HuH-7.5 (cell line): ENCODE measurements at regions not wholly inside any gene's neighbourhood (a gene's known extent, or its start where the extent isn't known, plus 50 kb on each side); places are given as distances from the start of the nearest gene placed in this dataset.
"Not testable (repeated sequence)": the region's sequence is repeated elsewhere in the genome, so short reads cannot be mapped to it uniquely, and the experiment has no call there.

Experiments used
- DNase-seq: peaks from one replicate; pipeline ENCODE4 v3.0.0; 2011; ENCODE audit warnings: low spot score

- no peak for DNase-seq
These were observed 603.8 kb downstream of the CDH8 start for GRCh38 chr16:61432421-61432820.

GRCh38 chr16:61421111-61421510 is 615.1 kb downstream of the CDH8 start:
- DNase-seq: no peak

- DNase-seq: no peak
These were observed 616.4 kb downstream of the CDH8 start for GRCh38 chr16:61419791-61420190.

GRCh38 chr16:61418802-61419201 is 617.4 kb downstream of the CDH8 start:
- DNase-seq: not testable (repeated sequence)

DNA sequence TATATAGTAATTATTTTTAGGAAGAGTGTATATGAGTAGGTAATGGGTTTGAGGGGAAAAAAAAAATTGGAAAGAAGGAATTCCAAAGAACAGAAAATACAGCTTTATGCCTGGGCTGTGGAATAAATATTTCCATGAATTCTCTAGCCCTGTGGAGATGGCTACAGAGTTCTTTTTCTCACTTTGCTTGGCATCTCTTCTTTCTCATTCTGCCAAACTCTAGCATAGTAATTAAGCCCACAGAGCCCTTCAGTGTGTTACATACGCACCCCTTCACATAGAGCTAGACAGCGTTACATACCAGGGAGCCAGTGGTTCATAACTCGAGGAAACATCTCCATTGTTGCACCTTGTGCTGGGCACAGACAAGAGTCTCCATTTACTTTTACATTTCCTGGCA is 621.1 kb downstream of the CDH8 start:
- DNase-seq: no peak

DNA sequence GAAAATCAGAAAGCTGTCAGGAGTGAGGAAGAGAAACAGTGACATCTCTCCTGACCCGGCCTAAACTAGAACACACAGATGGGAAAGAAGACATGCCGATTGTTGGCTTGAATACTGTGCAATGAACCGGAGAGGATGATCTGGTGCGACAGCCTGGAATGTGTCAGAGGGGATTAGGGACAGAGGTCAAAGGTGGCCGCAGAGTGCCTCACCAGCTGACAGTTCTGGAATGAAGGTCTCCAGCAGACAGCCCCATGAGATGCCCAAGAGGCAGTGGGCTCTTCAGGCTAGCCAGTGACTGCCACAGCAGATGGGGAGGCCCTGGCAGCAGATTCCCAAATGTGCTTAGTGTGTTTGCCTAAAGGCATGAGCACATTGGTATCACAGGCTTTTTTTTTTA is 623.2 kb downstream of the CDH8 start:
- no peak for DNase-seq

GRCh38 chr16:61412562-61412961 is 623.7 kb downstream of the CDH8 start:
- no peak for DNase-seq

- no peak for DNase-seq
These were observed 626.6 kb downstream of the CDH8 start for GRCh38 chr16:61409604-61410003.

DNA sequence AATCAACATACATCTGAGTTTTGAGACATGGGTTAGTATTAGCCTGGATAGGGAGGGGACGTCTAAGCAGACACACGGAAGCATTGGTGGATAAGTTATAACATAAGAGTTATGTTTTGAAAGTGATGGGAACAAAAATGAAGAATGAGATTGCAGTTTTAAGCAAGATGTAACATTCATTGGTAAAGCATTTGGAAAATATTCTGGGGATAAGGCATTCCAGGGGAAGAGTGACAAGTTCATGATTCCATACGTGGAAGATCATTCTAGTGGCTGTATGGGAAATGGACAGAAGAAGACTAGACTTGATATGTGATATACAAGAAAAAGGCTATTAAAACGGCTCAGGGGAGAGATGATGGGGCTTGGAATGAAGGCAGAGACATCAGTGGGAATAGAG is 632.9 kb downstream of the CDH8 start:
- no peak for DNase-seq

DNA sequence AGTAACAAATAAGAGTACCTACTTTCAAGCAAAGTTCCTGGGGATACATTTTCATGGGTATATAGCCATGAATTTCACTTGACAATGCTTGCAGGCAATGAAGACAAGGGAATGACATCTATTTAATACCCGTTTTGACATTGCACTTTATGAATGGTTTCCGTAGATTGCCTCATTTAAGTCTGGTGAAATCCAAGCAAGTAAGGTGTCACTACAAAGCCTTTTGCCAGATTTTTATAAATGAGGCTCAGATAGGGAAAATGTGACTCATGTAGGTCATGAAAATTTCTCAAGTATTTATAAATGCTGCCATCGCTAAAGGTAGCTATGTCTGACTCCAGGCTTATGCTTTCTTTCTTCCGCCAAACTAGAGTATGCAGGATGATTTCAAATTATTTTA is 644.3 kb downstream of the CDH8 start:
- no peak for DNase-seq

- DNase-seq: no peak
These were observed 645.1 kb downstream of the CDH8 start for GRCh38 chr16:61390965-61391637.

GRCh38 chr16:61385392-61386071 is 650.7 kb downstream of the CDH8 start:
- DNase-seq: no peak

- DNase-seq: no peak
These were observed 653.8 kb downstream of the CDH8 start for GRCh38 chr16:61382435-61382834.

DNA sequence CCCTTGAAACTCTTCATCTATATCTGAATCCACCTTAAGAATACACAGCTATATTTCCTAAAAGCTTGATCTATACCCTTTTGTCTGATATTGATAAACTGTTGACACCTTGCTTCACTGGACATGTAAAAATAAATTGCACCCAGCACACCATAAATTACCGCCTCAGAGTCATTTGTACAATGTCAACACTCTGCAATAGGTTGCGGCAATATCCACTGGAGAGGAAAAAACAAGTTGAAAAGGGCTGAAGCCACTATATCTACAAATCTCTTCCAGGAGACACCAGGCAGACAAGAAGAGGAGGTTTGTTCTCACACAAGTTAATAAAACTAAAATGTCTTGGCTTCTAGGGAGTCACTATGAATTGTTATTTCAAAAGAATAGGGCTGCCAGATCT is 656.9 kb downstream of the CDH8 start:
- DNase-seq: no peak

DNA sequence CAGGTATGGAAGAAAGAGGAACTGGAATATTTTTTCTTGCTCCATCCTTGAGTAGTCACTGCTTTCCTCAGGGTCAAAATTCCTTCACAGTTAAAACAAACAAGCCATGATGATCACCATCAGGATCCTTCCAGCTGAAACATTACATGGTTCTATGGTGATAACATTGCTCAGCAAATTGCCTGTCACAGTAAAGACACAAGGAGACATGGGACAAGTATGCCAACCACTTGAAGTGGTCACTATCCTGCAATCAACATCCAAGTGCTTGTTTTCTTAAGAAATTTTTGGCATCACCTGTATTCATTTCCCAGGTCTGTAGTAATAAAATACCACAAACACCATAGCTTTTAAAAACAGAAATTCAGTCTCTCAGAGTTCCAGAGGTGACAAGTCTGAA is 662.2 kb downstream of the CDH8 start:
- no peak for DNase-seq

- no peak for DNase-seq
These were observed 664.4 kb downstream of the CDH8 start for GRCh38 chr16:61371881-61372280.

- no peak for DNase-seq
These were observed 664.9 kb downstream of the CDH8 start for GRCh38 chr16:61371388-61371787.

DNA sequence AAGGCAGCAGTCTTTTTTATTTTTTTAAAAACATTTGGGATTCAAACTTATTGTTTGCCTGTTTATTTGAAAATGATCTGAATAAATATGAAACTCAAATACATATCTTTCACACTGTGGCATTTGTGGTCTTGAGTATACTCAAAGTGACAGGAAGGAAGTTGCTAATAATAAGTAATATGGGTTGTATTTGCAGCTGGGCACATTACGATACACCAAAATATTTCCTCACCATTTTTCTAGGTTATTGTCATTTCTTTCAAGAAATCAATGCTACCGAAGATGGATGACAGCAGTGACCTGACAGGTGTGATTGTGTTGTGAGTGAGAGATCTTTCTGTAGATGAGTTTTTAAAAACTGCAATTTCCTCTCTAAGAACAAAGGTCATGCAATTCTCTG is 665.7 kb downstream of the CDH8 start:
- DNase-seq: no peak

GRCh38 chr16:61366006-61366405 is 670.2 kb downstream of the CDH8 start:
- no peak for DNase-seq

GRCh38 chr16:61364990-61365389 is 671.2 kb downstream of the CDH8 start:
- no peak for DNase-seq

- DNase-seq: no peak
These were observed 673.7 kb downstream of the CDH8 start for GRCh38 chr16:61362585-61362984.

DNA sequence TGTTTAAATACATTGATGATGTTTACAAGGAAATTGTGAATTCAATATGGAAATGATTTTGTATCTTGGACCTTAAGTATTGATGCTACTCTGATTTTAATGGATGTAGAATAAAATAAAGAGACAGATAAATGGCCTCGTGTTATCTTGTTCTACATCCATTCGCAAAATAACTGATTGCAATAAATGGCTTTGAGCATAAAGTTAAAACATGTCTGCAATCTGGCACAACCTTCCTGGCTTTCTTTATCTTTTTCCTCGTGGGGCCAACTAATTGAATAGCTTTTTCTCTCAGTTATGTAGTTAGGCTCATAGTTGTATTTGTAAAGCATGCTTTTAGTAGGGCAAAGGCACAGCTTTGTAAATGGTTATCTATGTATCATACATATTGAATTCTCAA is 691.4 kb downstream of the CDH8 start:
- DNase-seq: no peak

GRCh38 chr16:61332461-61332860 is 703.8 kb downstream of the CDH8 start:
- DNase-seq: no peak

DNA sequence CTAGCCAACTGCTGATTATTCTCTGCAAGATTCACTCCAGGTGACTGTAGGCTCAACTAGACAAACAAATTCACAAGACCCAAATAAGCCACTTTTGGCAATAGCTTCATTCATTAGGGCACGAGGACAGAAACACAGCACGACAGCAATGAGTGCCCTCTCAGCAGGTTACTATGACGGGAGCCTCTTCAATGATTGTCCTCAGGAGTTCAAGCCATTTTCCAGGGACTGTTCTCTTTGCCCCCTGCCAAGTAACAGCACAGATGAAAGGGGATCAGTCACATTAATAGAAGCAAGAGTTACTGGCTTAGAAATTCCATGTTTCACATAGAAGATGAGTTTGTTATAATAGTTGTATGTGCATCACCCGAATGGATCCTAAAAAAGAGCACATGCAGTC is 712.2 kb downstream of the CDH8 start:
- no peak for DNase-seq
